ENCODE measurements at regions not wholly inside any gene's neighbourhood (a gene's known extent, or its start where the extent isn't known, plus 50 kb on each side); places are given as distances from the start of the nearest gene placed in this dataset.

- TF ChIP-seq CTCF (IDR thresholded peaks at IDR 0.05) (no peak), POLR2A (IDR thresholded peaks at IDR 0.05) (no peak)
These were observed 460.1 kb downstream of the TMEM114 start for GRCh38 chr16:8130197-8130596.
